Trophoblast cell (in vitro differentiated cells and primary cell): ENCODE measurements at regions not wholly inside any gene's neighbourhood (a gene's known extent, or its start where the extent isn't known, plus 50 kb on each side); places are given as distances from the start of the nearest gene placed in this dataset.

Experiments
- DNase-seq, 2 donors: peaks; one replicate each; pipeline ENCODE4 v3.0.0-alpha.2; 2016
- H2AFZ ChIP-seq: 2 replicates; pipeline ENCODE4 v1.6.1; 2013; ENCODE audit warnings: low read length, moderate library complexity, mild to moderate bottlenecking; ENCODE audit not compliant: insufficient read depth, poor library complexity
- H2AK5ac ChIP-seq: 2 replicates; pipeline ENCODE4 v1.6.1; 2013; ENCODE audit warnings: mild to moderate bottlenecking, low read length
- H2BK120ac ChIP-seq: 2 replicates; pipeline ENCODE4 v1.6.1; 2013; ENCODE audit warnings: low read length, mild to moderate bottlenecking, moderate library complexity; ENCODE audit not compliant: insufficient read depth, poor library complexity
- H2BK12ac ChIP-seq: 2 replicates; pipeline ENCODE4 v1.6.1; 2013; ENCODE audit warnings: mild to moderate bottlenecking, low read length, moderate library complexity
- H2BK5ac ChIP-seq: 2 replicates; pipeline ENCODE4 v1.6.1; 2013; ENCODE audit warnings: low read length, low read depth, moderate library complexity, mild to moderate bottlenecking; ENCODE audit not compliant: poor library complexity
- H3K14ac ChIP-seq: 2 replicates; pipeline ENCODE4 v1.6.1; 2013; ENCODE audit warnings: mild to moderate bottlenecking, low read length
- H3K18ac ChIP-seq: 2 replicates; pipeline ENCODE4 v1.6.1; 2013; ENCODE audit warnings: mild to moderate bottlenecking, low read length
- H3K23ac ChIP-seq: 2 replicates; pipeline ENCODE4 v1.6.1; 2013; ENCODE audit warnings: low read length
- H3K27ac ChIP-seq: 2 replicates; pipeline ENCODE4 v1.5.1; 2013; ENCODE audit warnings: low read depth, mild to moderate bottlenecking, inconsistent platforms, low read length, moderate library complexity
- H3K27me3 ChIP-seq: 2 replicates; pipeline ENCODE4 v1.6.1; 2013; ENCODE audit warnings: inconsistent platforms, mild to moderate bottlenecking, low read length, moderate library complexity; ENCODE audit not compliant: insufficient read depth
- H3K36me3 ChIP-seq, 2 experiments: 1 replicate in 1 of 2; 2 replicates in 1 of 2; pipeline ENCODE4 v1.6.1; 2013; ENCODE audit warnings: low read length in 2 of 2, mild to moderate bottlenecking in 2 of 2, moderate library complexity in 1 of 2; ENCODE audit not compliant: insufficient read depth in 2 of 2, control insufficient read depth in 1 of 2
- H3K4ac ChIP-seq: 2 replicates; pipeline ENCODE4 v1.6.1; 2013; ENCODE audit warnings: low read depth, mild to moderate bottlenecking, low read length, moderate library complexity
- H3K4me1 ChIP-seq, 2 experiments: 1 replicate in 1 of 2; 2 replicates in 1 of 2; pipeline ENCODE4 v1.6.1; 2013; ENCODE audit warnings: low read length in 2 of 2, mild to moderate bottlenecking in 2 of 2, moderate library complexity in 1 of 2; ENCODE audit not compliant: insufficient read depth in 2 of 2, control insufficient read depth in 1 of 2
- H3K4me2 ChIP-seq: 2 replicates; pipeline ENCODE4 v1.6.1; 2013; ENCODE audit warnings: inconsistent platforms, mild to moderate bottlenecking, low read length, moderate library complexity
- H3K4me3 ChIP-seq: 2 replicates; pipeline ENCODE4 v1.5.1; 2013; ENCODE audit warnings: mild to moderate bottlenecking, low read depth, low read length, inconsistent platforms
- H3K79me1 ChIP-seq: one replicate; pipeline ENCODE4 v1.6.1; 2013; ENCODE audit warnings: low read length
- H3K79me2 ChIP-seq: 2 replicates; pipeline ENCODE4 v1.6.1; 2013; ENCODE audit warnings: low read length, mild to moderate bottlenecking; ENCODE audit not compliant: control insufficient read depth, insufficient read depth, poor library complexity
- H3K9ac ChIP-seq: 2 replicates; pipeline ENCODE4 v1.6.1; 2013; ENCODE audit warnings: mild to moderate bottlenecking, low read length
- H3K9me3 ChIP-seq: 2 replicates; pipeline ENCODE4 v1.6.1; 2013; ENCODE audit warnings: low read depth, mild to moderate bottlenecking, control low read depth, inconsistent platforms, low read length; ENCODE audit not compliant: insufficient read depth
- H4K12ac ChIP-seq: 2 replicates; pipeline ENCODE4 v1.6.1; 2013; ENCODE audit warnings: low read depth, mild to moderate bottlenecking, low read length, moderate library complexity
- H4K8ac ChIP-seq: 2 replicates; pipeline ENCODE4 v1.6.1; 2013; ENCODE audit warnings: low read depth, mild to moderate bottlenecking, low read length, moderate library complexity
- H4K91ac ChIP-seq: one replicate; pipeline ENCODE4 v1.6.1; 2013; ENCODE audit warnings: low read depth, mild to moderate bottlenecking, low read length, moderate library complexity
- WGBS: extraction: QIAGEN DNeasy Blood & Tissue Kit; methylation state at CpG from one replicate; pipeline ENCODE4 v1.1.7; 2013; ENCODE audit warnings: missing lambda C conversion rate; ENCODE audit not compliant: insufficient read length, insufficient coverage; ENCODE audit errors: extremely low coverage; 5-methylcytosine and 5-hydroxymethylcytosine counted together

- H3K4ac ChIP-seq, result peak overlapping the region; percentile 41
- no peaks in the 10 kb centered on the region for H3K36me3 ChIP-seq
- H2BK120ac ChIP-seq, result peak overlapping the region; percentile 78
- H3K27ac ChIP-seq, result no peak overlapping the region
- H4K12ac ChIP-seq, result no peak overlapping the region
- H3K14ac ChIP-seq, result peak overlapping the region; percentile 75
- DNase-seq, result no peak
- no peak overlapping the region for H3K9ac ChIP-seq
- H4K8ac ChIP-seq, result peak overlapping the region; percentile 5
- no peaks in the 10 kb centered on the region for H3K27me3 ChIP-seq
- no peaks in the 10 kb centered on the region for H3K9me3 ChIP-seq
- H3K4me3 ChIP-seq, result no peak overlapping the region
- H3K4me1 ChIP-seq, result peaks cover 4 to 11% of the 10 kb centered on the region in 2 experiments
- H3K79me2 ChIP-seq, result peaks cover 3% of the 10 kb centered on the region
- H3K79me1 ChIP-seq, result peaks cover 24% of the 10 kb centered on the region
- peak overlapping the region; percentile 68 for H2BK5ac ChIP-seq
- no peak overlapping the region for H3K18ac ChIP-seq
- no CpG with 5 or more reads among the region's 3 CpGs for WGBS
- H4K91ac ChIP-seq, result peak overlapping the region; percentile 93
- peak overlapping the region; percentile 93 for H2BK12ac ChIP-seq
- no peak overlapping the region for H3K23ac ChIP-seq
- no peak overlapping the region for H2AFZ ChIP-seq
- no peak overlapping the region for H3K4me2 ChIP-seq
- peak overlapping the region; percentile 4 for H2AK5ac ChIP-seq
Measured at GRCh38 chr5:74413403-74414048, 227.0 kb downstream of the ENC1 start.

GRCh38 chr5:74412066-74412465, 228.5 kb downstream of the ENC1 start:
- Histone ChIP-seq H3K79me2 (peaks cover 3% of the 10 kb centered on the region), H3K27me3 (no peaks in the 10 kb centered on the region), H2AFZ (no peak overlapping the region), H3K4ac (no peak overlapping the region), H2BK12ac (no peak overlapping the region), H3K18ac (no peak overlapping the region), H3K9me3 (no peaks in the 10 kb centered on the region), H3K23ac (no peak overlapping the region), H3K14ac (no peak overlapping the region), H3K79me1 (peaks cover 23% of the 10 kb centered on the region), H2AK5ac (no peak overlapping the region), H4K12ac (no peak overlapping the region), H2BK120ac (no peak overlapping the region), H4K91ac (no peak overlapping the region), H3K4me1 (peaks cover 4 to 11% of the 10 kb centered on the region in 2 experiments), H4K8ac (no peak overlapping the region), H3K4me2 (no peak overlapping the region), H3K9ac (no peak overlapping the region), H2BK5ac (no peak overlapping the region), H3K4me3 (no peak overlapping the region), H3K36me3 (no peaks in the 10 kb centered on the region), H3K27ac (peak overlapping the region; percentile 42)
- no CpG with 5 or more reads among the region's 1 CpG for WGBS
- DNase-seq, result peak; percentile 50 to 74

GRCh38 chr5:74409712-74410111, 230.8 kb downstream of the ENC1 start:
- H3K9me3 ChIP-seq, result no peaks in the 10 kb centered on the region
- H3K79me2 ChIP-seq, result peaks cover 1% of the 10 kb centered on the region
- no peak overlapping the region for H3K4ac ChIP-seq
- H3K79me1 ChIP-seq, result peaks cover 18% of the 10 kb centered on the region
- no peak overlapping the region for H3K27ac ChIP-seq
- H3K4me1 ChIP-seq, result peaks cover 2 to 8% of the 10 kb centered on the region in 2 experiments
- no peak overlapping the region for H4K8ac ChIP-seq
- peak overlapping the region; percentile 26 for H2AK5ac ChIP-seq
- H3K27me3 ChIP-seq, result no peaks in the 10 kb centered on the region
- peak overlapping the region; percentile 22 for H3K18ac ChIP-seq
- no peaks in the 10 kb centered on the region for H3K36me3 ChIP-seq
- DNase-seq, result no peak
- no peak overlapping the region for H3K4me3 ChIP-seq
- H3K9ac ChIP-seq, result no peak overlapping the region
- H4K12ac ChIP-seq, result no peak overlapping the region
- H4K91ac ChIP-seq, result peak overlapping the region; percentile 75
- peak overlapping the region; percentile 55 for H2BK120ac ChIP-seq
- peak overlapping the region; percentile 38 for H3K14ac ChIP-seq
- H2BK12ac ChIP-seq, result peak overlapping the region; percentile 89
- no peak overlapping the region for H3K4me2 ChIP-seq
- H3K23ac ChIP-seq, result no peak overlapping the region
- H2AFZ ChIP-seq, result peak overlapping the region; percentile 20
- H2BK5ac ChIP-seq, result peak overlapping the region; percentile 6

- Histone ChIP-seq H3K23ac (no peak overlapping the region), H3K79me1 (peaks cover 16% of the 10 kb centered on the region), H3K27me3 (no peaks in the 10 kb centered on the region), H3K79me2 (peaks cover under 1% of the 10 kb centered on the region), H2BK12ac (peak overlapping the region; percentile 89), H4K8ac (no peak overlapping the region), H3K36me3 (no peaks in the 10 kb centered on the region), H3K18ac (no peak overlapping the region), H3K4me2 (no peak overlapping the region), H2AK5ac (peak overlapping the region; percentile 26), H3K4me3 (no peak overlapping the region), H2BK120ac (peak overlapping the region; percentile 55), H4K12ac (no peak overlapping the region), H3K9me3 (no peaks in the 10 kb centered on the region), H3K4me1 (peaks cover under 1 to 7% of the 10 kb centered on the region in 2 experiments), H2AFZ (no peak overlapping the region), H3K4ac (no peak overlapping the region), H4K91ac (peak overlapping the region; percentile 20), H2BK5ac (no peak overlapping the region), H3K27ac (no peak overlapping the region), H3K14ac (peak overlapping the region; percentile 34), H3K9ac (no peak overlapping the region)
- no peak for DNase-seq
- no CpG with 5 or more reads among the region's 4 CpGs for WGBS
Measured at GRCh38 chr5:74409166-74409706, 231.3 kb downstream of the ENC1 start.
